ENCODE measurements at regions not wholly inside any gene's neighbourhood (a gene's known extent, or its start where the extent isn't known, plus 50 kb on each side); places are given as distances from the start of the nearest gene placed in this dataset.

- no peak for TF ChIP-seq CTCF (IDR thresholded peaks at IDR 0.05; ENCODE audit: control extremely low read depth, extremely low read depth, low read depth, missing control alignments)
- DNase-seq (ENCODE audit: extremely low spot score), result no peak
- POLR2A ChIA-PET, result no interaction called here
- CTCF ChIA-PET, result no interaction called here
These were observed 154.0 kb upstream of the AFDN start for GRCh38 chr6:167672738-167673137.

GRCh38 chr6:167673946-167674345 is 152.8 kb upstream of the AFDN start:
- no peak for DNase-seq (ENCODE audit: extremely low spot score)
- TF ChIP-seq CTCF (IDR thresholded peaks at IDR 0.05; ENCODE audit: control extremely low read depth, extremely low read depth, low read depth, missing control alignments), result no peak
- ChIA-PET POLR2A (no interaction called here), CTCF (no interaction called here)

GRCh38 chr6:167674486-167674885 is 152.2 kb upstream of the AFDN start:
- ChIA-PET CTCF (no interaction called here), POLR2A (no interaction called here)
- no peak for TF ChIP-seq CTCF (IDR thresholded peaks at IDR 0.05; ENCODE audit: control extremely low read depth, extremely low read depth, low read depth, missing control alignments)
- DNase-seq (ENCODE audit: extremely low spot score), result no peak

- CTCF ChIA-PET, result no interaction called here
- TF ChIP-seq CTCF (IDR thresholded peaks at IDR 0.05; ENCODE audit: control extremely low read depth, extremely low read depth, low read depth, missing control alignments), result no peak
- POLR2A ChIA-PET, result no interaction called here
- no peak for DNase-seq (ENCODE audit: extremely low spot score)
These were observed 150.6 kb upstream of the AFDN start for GRCh38 chr6:167676000-167676665.

- POLR2A ChIA-PET, result no interaction called here
- CTCF ChIA-PET, result no interaction called here
- no peak for TF ChIP-seq CTCF (IDR thresholded peaks at IDR 0.05; ENCODE audit: control extremely low read depth, extremely low read depth, low read depth, missing control alignments)
- DNase-seq (ENCODE audit: extremely low spot score), result no peak
These were observed 149.9 kb upstream of the AFDN start for GRCh38 chr6:167676666-167677421.

- no peak for DNase-seq (ENCODE audit: extremely low spot score)
- CTCF ChIA-PET, result no interaction called here
- POLR2A ChIA-PET, result no interaction called here
- TF ChIP-seq CTCF (IDR thresholded peaks at IDR 0.05; ENCODE audit: control extremely low read depth, extremely low read depth, low read depth, missing control alignments), result no peak
These were observed 149.3 kb upstream of the AFDN start for GRCh38 chr6:167677422-167677789.

Data from GM10248 (cell line).